H9 (cell line): ENCODE measurements at regions not wholly inside any gene's neighbourhood (a gene's known extent, or its start where the extent isn't known, plus 50 kb on each side); places are given as distances from the start of the nearest gene placed in this dataset.

Experiments used
- DNase-seq: peaks from one replicate; pipeline ENCODE4 v3.0.0-alpha.2; 2017
- H2AFZ ChIP-seq: one replicate; pipeline ENCODE4 v1.6.1; 2013; ENCODE audit warnings: mild to moderate bottlenecking, low read length, control low read depth, moderate library complexity
- H2AK5ac ChIP-seq: 2 replicates; pipeline ENCODE4 v1.6.1; 2013; ENCODE audit warnings: low read length, control low read depth, mixed read lengths; ENCODE audit not compliant: insufficient read length
- H2BK120ac ChIP-seq: one replicate; pipeline ENCODE4 v1.6.1; 2013; ENCODE audit warnings: low read depth, mild to moderate bottlenecking, low read length, control low read depth, inconsistent platforms; ENCODE audit not compliant: poor library complexity, severe bottlenecking
- H2BK12ac ChIP-seq: 2 replicates; pipeline ENCODE4 v1.6.1; 2013; ENCODE audit warnings: low read length, control low read depth, mixed read lengths, low read depth; ENCODE audit not compliant: insufficient read length
- H2BK15ac ChIP-seq: 2 replicates; pipeline ENCODE4 v1.6.1; 2013; ENCODE audit warnings: low read depth, low read length, control low read depth
- H2BK20ac ChIP-seq: one replicate; pipeline ENCODE4 v1.6.1; 2013; ENCODE audit warnings: low read depth, mild to moderate bottlenecking, low read length, control low read depth, inconsistent platforms; ENCODE audit not compliant: poor library complexity, severe bottlenecking
- H2BK5ac ChIP-seq: 2 replicates; pipeline ENCODE4 v1.6.1; 2013; ENCODE audit warnings: low read length, control low read depth, mixed read lengths; ENCODE audit not compliant: insufficient read length
- H3K14ac ChIP-seq: 2 replicates; pipeline ENCODE4 v1.6.1; 2013; ENCODE audit warnings: low read length, control low read depth; ENCODE audit not compliant: insufficient read depth
- H3K18ac ChIP-seq: 2 replicates; pipeline ENCODE4 v1.6.1; 2013; ENCODE audit warnings: low read depth, mild to moderate bottlenecking, mixed read lengths, low read length, control low read depth; ENCODE audit not compliant: insufficient read length
- H3K23ac ChIP-seq: 2 replicates; pipeline ENCODE4 v1.6.1; 2013; ENCODE audit warnings: low read length, control low read depth, mixed read lengths, low read depth; ENCODE audit not compliant: insufficient read length
- H3K23me2 ChIP-seq: 2 replicates; pipeline ENCODE4 v1.6.1; 2013; ENCODE audit warnings: low read depth, mild to moderate bottlenecking, mixed read lengths, low read length, control low read depth; ENCODE audit not compliant: insufficient read length, poor library complexity, severe bottlenecking
- H3K27ac ChIP-seq: 2 replicates; pipeline ENCODE4 v1.5.1; 2013; ENCODE audit warnings: low read length, control low read depth, mixed read lengths, low read depth; ENCODE audit not compliant: insufficient read length
- H3K27me3 ChIP-seq: 2 replicates; pipeline ENCODE4 v1.6.1; 2013; ENCODE audit warnings: low read length, control low read depth, inconsistent platforms; ENCODE audit not compliant: insufficient read depth
- H3K4ac ChIP-seq: 2 replicates; pipeline ENCODE4 v1.6.1; 2013; ENCODE audit warnings: low read depth, mild to moderate bottlenecking, control low read depth, inconsistent platforms, low read length, moderate library complexity
- H3K4me1 ChIP-seq: 2 replicates; pipeline ENCODE4 v1.6.1; 2013; ENCODE audit warnings: low read length, control low read depth, inconsistent platforms; ENCODE audit not compliant: insufficient read depth
- H3K4me2 ChIP-seq: 2 replicates; pipeline ENCODE4 v1.6.1; 2013; ENCODE audit warnings: low read length, control low read depth, mixed read lengths; ENCODE audit not compliant: insufficient read length, insufficient read depth
- H3K56ac ChIP-seq: 2 replicates; pipeline ENCODE4 v1.6.1; 2013; ENCODE audit warnings: low read depth, mild to moderate bottlenecking, mixed read lengths, low read length, control low read depth; ENCODE audit not compliant: insufficient read length
- H3K79me1 ChIP-seq: 2 replicates; pipeline ENCODE4 v1.6.1; 2013; ENCODE audit warnings: low read depth, mild to moderate bottlenecking, moderate library complexity, low read length, control low read depth, inconsistent platforms; ENCODE audit not compliant: insufficient read depth, poor library complexity, severe bottlenecking
- H3K79me2 ChIP-seq: 2 replicates; pipeline ENCODE4 v1.6.1; 2013; ENCODE audit warnings: low read length, control low read depth, inconsistent platforms; ENCODE audit not compliant: insufficient read depth
- H3K9ac ChIP-seq: 2 replicates; pipeline ENCODE4 v1.6.1; 2013; ENCODE audit warnings: low read length, control low read depth, mixed read lengths; ENCODE audit not compliant: insufficient read length; ENCODE audit errors: extremely low read depth
- H3K9me3 ChIP-seq: one replicate; pipeline ENCODE4 v1.6.1; 2013; ENCODE audit warnings: low read depth, low read length, inconsistent platforms; ENCODE audit not compliant: control insufficient read depth
- H3T11ph ChIP-seq: one replicate; pipeline ENCODE4 v1.6.1; 2013; ENCODE audit warnings: mild to moderate bottlenecking, low read length, control low read depth, inconsistent platforms
- H4K20me1 ChIP-seq: one replicate; pipeline ENCODE4 v1.6.1; 2013; ENCODE audit not compliant: control insufficient read depth, insufficient read length, insufficient read depth
- H4K5ac ChIP-seq: 2 replicates; pipeline ENCODE4 v1.6.1; 2013; ENCODE audit warnings: low read depth, mild to moderate bottlenecking, mixed read lengths, low read length, control low read depth; ENCODE audit not compliant: insufficient read length
- H4K8ac ChIP-seq: replicated peaks from 2 replicates; pipeline ENCODE4 v1.6.1; 2013; ENCODE audit warnings: low read length, control low read depth, mixed read lengths, low read depth; ENCODE audit not compliant: insufficient read length
- H4K91ac ChIP-seq: 2 replicates; pipeline ENCODE4 v1.6.1; 2013; ENCODE audit warnings: low read depth, mild to moderate bottlenecking, moderate library complexity, mixed read lengths, low read length, control low read depth; ENCODE audit not compliant: insufficient read length
- H3K27ac Mint-ChIP-seq, 3 experiments: 2 replicates in 2 of 3; 3 replicates in 1 of 3; pipeline ENCODE4 v1.8.0; 2020 to 2021; ENCODE audit warnings: mixed read lengths in 3 of 3, mild to moderate bottlenecking in 1 of 3, moderate library complexity in 1 of 3
- H3K27me3 Mint-ChIP-seq: 2 replicates; pipeline ENCODE4 v1.8.0; 2021; ENCODE audit warnings: low read depth, mild to moderate bottlenecking, moderate library complexity, mixed read lengths
- H3K36me3 Mint-ChIP-seq, 3 experiments: 2 replicates in 2 of 3; 3 replicates in 1 of 3; pipeline ENCODE4 v1.8.0; 2020 to 2021; ENCODE audit warnings: low read depth in 3 of 3, mixed read lengths in 3 of 3; ENCODE audit not compliant: insufficient read depth in 1 of 3
- H3K4me1 Mint-ChIP-seq, 2 experiments: 2 replicates each; pipeline ENCODE4 v1.8.0; 2020; ENCODE audit warnings: mixed read lengths in 2 of 2
- H3K4me3 Mint-ChIP-seq, 2 experiments: 2 replicates in 1 of 2; 3 replicates in 1 of 2; pipeline ENCODE4 v1.8.0; 2020 to 2021; ENCODE audit warnings: mild to moderate bottlenecking in 2 of 2, mixed read lengths in 2 of 2, moderate library complexity in 1 of 2
- H3K9me3 Mint-ChIP-seq, 2 experiments: 2 replicates in 1 of 2; 3 replicates in 1 of 2; pipeline ENCODE4 v1.8.0; 2020; ENCODE audit warnings: mild to moderate bottlenecking in 2 of 2, mixed read lengths in 2 of 2, moderate library complexity in 1 of 2
- WGBS: extraction: QIAGEN DNeasy Blood & Tissue Kit; methylation state at CpG from one replicate; pipeline ENCODE4 v1.1.7; 2013; ENCODE audit warnings: missing lambda C conversion rate, low lambda C conversion rate, mixed read lengths; ENCODE audit not compliant: insufficient read length; ENCODE audit errors: extremely low coverage; 5-methylcytosine and 5-hydroxymethylcytosine counted together
- TF ChIP-seq, protein P1 (sequence below): fragments of 200-600 bp; sonication (generic); conservative IDR thresholded peaks from 3 replicates; pipeline ENCODE4 v1.8.0; 2021; ENCODE audit warnings: antibody characterized with exemption, mild to moderate bottlenecking

DNA sequence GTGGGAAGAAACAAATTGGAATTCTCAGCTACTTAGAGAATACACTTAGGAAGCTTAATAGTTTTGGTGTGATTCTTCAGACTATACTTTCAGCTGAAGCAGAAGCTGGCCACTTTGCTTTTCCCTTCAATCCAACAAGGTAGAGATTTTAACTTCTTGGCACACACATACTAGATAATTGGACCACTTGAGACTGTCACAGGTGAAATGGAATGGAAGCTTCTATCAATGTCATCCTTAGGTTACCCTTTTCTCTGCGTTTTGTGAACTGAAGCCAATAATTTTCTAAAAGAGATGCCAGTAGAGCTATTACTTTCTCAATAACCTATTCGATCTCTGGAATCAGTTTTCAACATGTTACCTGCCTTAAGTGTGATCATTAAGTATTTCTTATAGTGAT is 405.3 kb downstream of the PCDH20 start:
- Histone ChIP-seq H2BK12ac (no peak overlapping the region), H3K79me1 (no peaks in the 10 kb centered on the region), H3K56ac (no peak overlapping the region), H3K14ac (no peak overlapping the region), H2BK15ac (no peak overlapping the region), H4K20me1 (no peaks in the 10 kb centered on the region), H3T11ph (no peak overlapping the region), H4K91ac (no peak overlapping the region), H2BK120ac (no peak overlapping the region), H3K4ac (no peak overlapping the region), H4K8ac (no peak overlapping the region), H2AFZ (no peak overlapping the region), H3K9me3 (no peaks in the 10 kb centered on the region), H3K18ac (no peak overlapping the region), H2BK20ac (no peak overlapping the region), H3K4me2 (no peak overlapping the region), H3K9ac (no peak overlapping the region), H3K4me1 (no peaks in the 10 kb centered on the region), H3K23me2 (no peaks in the 10 kb centered on the region), H3K27me3 (no peaks in the 10 kb centered on the region), H3K27ac (no peak overlapping the region), H2BK5ac (no peak overlapping the region), H4K5ac (no peak overlapping the region), H3K79me2 (no peaks in the 10 kb centered on the region), H2AK5ac (no peak overlapping the region), H3K23ac (no peak overlapping the region)
- Mint-ChIP-seq H3K27ac (no peak overlapping the region), H3K9me3 (peaks cover 32 to 37% of the 10 kb centered on the region in 2 experiments), H3K4me1 (peaks cover 0 to 2% of the 10 kb centered on the region in 2 experiments; a peak in 1 of 4 replicates), H3K4me3 (no peak overlapping the region), H3K27me3 (no peaks in the 10 kb centered on the region; the same call in none of the 2 replicates), H3K36me3 (peaks cover 21 to 39% (median 22%) of the 10 kb centered on the region in 3 experiments)
- TF ChIP-seq, protein P1, sequence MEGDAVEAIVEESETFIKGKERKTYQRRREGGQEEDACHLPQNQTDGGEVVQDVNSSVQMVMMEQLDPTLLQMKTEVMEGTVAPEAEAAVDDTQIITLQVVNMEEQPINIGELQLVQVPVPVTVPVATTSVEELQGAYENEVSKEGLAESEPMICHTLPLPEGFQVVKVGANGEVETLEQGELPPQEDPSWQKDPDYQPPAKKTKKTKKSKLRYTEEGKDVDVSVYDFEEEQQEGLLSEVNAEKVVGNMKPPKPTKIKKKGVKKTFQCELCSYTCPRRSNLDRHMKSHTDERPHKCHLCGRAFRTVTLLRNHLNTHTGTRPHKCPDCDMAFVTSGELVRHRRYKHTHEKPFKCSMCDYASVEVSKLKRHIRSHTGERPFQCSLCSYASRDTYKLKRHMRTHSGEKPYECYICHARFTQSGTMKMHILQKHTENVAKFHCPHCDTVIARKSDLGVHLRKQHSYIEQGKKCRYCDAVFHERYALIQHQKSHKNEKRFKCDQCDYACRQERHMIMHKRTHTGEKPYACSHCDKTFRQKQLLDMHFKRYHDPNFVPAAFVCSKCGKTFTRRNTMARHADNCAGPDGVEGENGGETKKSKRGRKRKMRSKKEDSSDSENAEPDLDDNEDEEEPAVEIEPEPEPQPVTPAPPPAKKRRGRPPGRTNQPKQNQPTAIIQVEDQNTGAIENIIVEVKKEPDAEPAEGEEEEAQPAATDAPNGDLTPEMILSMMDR, result no peak
- DNase-seq, result no peak
- no CpG with 5 or more reads among the region's 2 CpGs for WGBS
